H9 (cell line): ENCODE measurements at regions not wholly inside any gene's neighbourhood (a gene's known extent, or its start where the extent isn't known, plus 50 kb on each side); places are given as distances from the start of the nearest gene placed in this dataset.
A peak's percentile ranks its signal among the peaks of the same experiment; 100 is the strongest.

Experiments used
- DNase-seq: peaks from one replicate; pipeline ENCODE4 v3.0.0-alpha.2; 2017
- H2AFZ ChIP-seq: one replicate; pipeline ENCODE4 v1.6.1; 2013; ENCODE audit warnings: mild to moderate bottlenecking, low read length, control low read depth, moderate library complexity
- H2AK5ac ChIP-seq: 2 replicates; pipeline ENCODE4 v1.6.1; 2013; ENCODE audit warnings: low read length, control low read depth, mixed read lengths; ENCODE audit not compliant: insufficient read length
- H2BK120ac ChIP-seq: one replicate; pipeline ENCODE4 v1.6.1; 2013; ENCODE audit warnings: low read depth, mild to moderate bottlenecking, low read length, control low read depth, inconsistent platforms; ENCODE audit not compliant: poor library complexity, severe bottlenecking
- H2BK12ac ChIP-seq: 2 replicates; pipeline ENCODE4 v1.6.1; 2013; ENCODE audit warnings: low read length, control low read depth, mixed read lengths, low read depth; ENCODE audit not compliant: insufficient read length
- H2BK15ac ChIP-seq: 2 replicates; pipeline ENCODE4 v1.6.1; 2013; ENCODE audit warnings: low read depth, low read length, control low read depth
- H2BK20ac ChIP-seq: one replicate; pipeline ENCODE4 v1.6.1; 2013; ENCODE audit warnings: low read depth, mild to moderate bottlenecking, low read length, control low read depth, inconsistent platforms; ENCODE audit not compliant: poor library complexity, severe bottlenecking
- H2BK5ac ChIP-seq: 2 replicates; pipeline ENCODE4 v1.6.1; 2013; ENCODE audit warnings: low read length, control low read depth, mixed read lengths; ENCODE audit not compliant: insufficient read length
- H3K14ac ChIP-seq: 2 replicates; pipeline ENCODE4 v1.6.1; 2013; ENCODE audit warnings: low read length, control low read depth; ENCODE audit not compliant: insufficient read depth
- H3K18ac ChIP-seq: 2 replicates; pipeline ENCODE4 v1.6.1; 2013; ENCODE audit warnings: low read depth, mild to moderate bottlenecking, mixed read lengths, low read length, control low read depth; ENCODE audit not compliant: insufficient read length
- H3K23ac ChIP-seq: 2 replicates; pipeline ENCODE4 v1.6.1; 2013; ENCODE audit warnings: low read length, control low read depth, mixed read lengths, low read depth; ENCODE audit not compliant: insufficient read length
- H3K23me2 ChIP-seq: 2 replicates; pipeline ENCODE4 v1.6.1; 2013; ENCODE audit warnings: low read depth, mild to moderate bottlenecking, mixed read lengths, low read length, control low read depth; ENCODE audit not compliant: insufficient read length, poor library complexity, severe bottlenecking
- H3K27ac ChIP-seq: 2 replicates; pipeline ENCODE4 v1.5.1; 2013; ENCODE audit warnings: low read length, control low read depth, mixed read lengths, low read depth; ENCODE audit not compliant: insufficient read length
- H3K27me3 ChIP-seq: 2 replicates; pipeline ENCODE4 v1.6.1; 2013; ENCODE audit warnings: low read length, control low read depth, inconsistent platforms; ENCODE audit not compliant: insufficient read depth
- H3K4ac ChIP-seq: 2 replicates; pipeline ENCODE4 v1.6.1; 2013; ENCODE audit warnings: low read depth, mild to moderate bottlenecking, control low read depth, inconsistent platforms, low read length, moderate library complexity
- H3K4me1 ChIP-seq: 2 replicates; pipeline ENCODE4 v1.6.1; 2013; ENCODE audit warnings: low read length, control low read depth, inconsistent platforms; ENCODE audit not compliant: insufficient read depth
- H3K4me2 ChIP-seq: 2 replicates; pipeline ENCODE4 v1.6.1; 2013; ENCODE audit warnings: low read length, control low read depth, mixed read lengths; ENCODE audit not compliant: insufficient read length, insufficient read depth
- H3K56ac ChIP-seq: 2 replicates; pipeline ENCODE4 v1.6.1; 2013; ENCODE audit warnings: low read depth, mild to moderate bottlenecking, mixed read lengths, low read length, control low read depth; ENCODE audit not compliant: insufficient read length
- H3K79me1 ChIP-seq: 2 replicates; pipeline ENCODE4 v1.6.1; 2013; ENCODE audit warnings: low read depth, mild to moderate bottlenecking, moderate library complexity, low read length, control low read depth, inconsistent platforms; ENCODE audit not compliant: insufficient read depth, poor library complexity, severe bottlenecking
- H3K79me2 ChIP-seq: 2 replicates; pipeline ENCODE4 v1.6.1; 2013; ENCODE audit warnings: low read length, control low read depth, inconsistent platforms; ENCODE audit not compliant: insufficient read depth
- H3K9ac ChIP-seq: 2 replicates; pipeline ENCODE4 v1.6.1; 2013; ENCODE audit warnings: low read length, control low read depth, mixed read lengths; ENCODE audit not compliant: insufficient read length; ENCODE audit errors: extremely low read depth
- H3K9me3 ChIP-seq: one replicate; pipeline ENCODE4 v1.6.1; 2013; ENCODE audit warnings: low read depth, low read length, inconsistent platforms; ENCODE audit not compliant: control insufficient read depth
- H3T11ph ChIP-seq: one replicate; pipeline ENCODE4 v1.6.1; 2013; ENCODE audit warnings: mild to moderate bottlenecking, low read length, control low read depth, inconsistent platforms
- H4K20me1 ChIP-seq: one replicate; pipeline ENCODE4 v1.6.1; 2013; ENCODE audit not compliant: control insufficient read depth, insufficient read length, insufficient read depth
- H4K5ac ChIP-seq: 2 replicates; pipeline ENCODE4 v1.6.1; 2013; ENCODE audit warnings: low read depth, mild to moderate bottlenecking, mixed read lengths, low read length, control low read depth; ENCODE audit not compliant: insufficient read length
- H4K8ac ChIP-seq: replicated peaks from 2 replicates; pipeline ENCODE4 v1.6.1; 2013; ENCODE audit warnings: low read length, control low read depth, mixed read lengths, low read depth; ENCODE audit not compliant: insufficient read length
- H4K91ac ChIP-seq: 2 replicates; pipeline ENCODE4 v1.6.1; 2013; ENCODE audit warnings: low read depth, mild to moderate bottlenecking, moderate library complexity, mixed read lengths, low read length, control low read depth; ENCODE audit not compliant: insufficient read length
- H3K27ac Mint-ChIP-seq, 3 experiments: 2 replicates in 2 of 3; 3 replicates in 1 of 3; pipeline ENCODE4 v1.8.0; 2020 to 2021; ENCODE audit warnings: mixed read lengths in 3 of 3, mild to moderate bottlenecking in 1 of 3, moderate library complexity in 1 of 3
- H3K27me3 Mint-ChIP-seq: 2 replicates; pipeline ENCODE4 v1.8.0; 2021; ENCODE audit warnings: low read depth, mild to moderate bottlenecking, moderate library complexity, mixed read lengths
- H3K36me3 Mint-ChIP-seq, 3 experiments: 2 replicates in 2 of 3; 3 replicates in 1 of 3; pipeline ENCODE4 v1.8.0; 2020 to 2021; ENCODE audit warnings: low read depth in 3 of 3, mixed read lengths in 3 of 3; ENCODE audit not compliant: insufficient read depth in 1 of 3
- H3K4me1 Mint-ChIP-seq, 2 experiments: 2 replicates each; pipeline ENCODE4 v1.8.0; 2020; ENCODE audit warnings: mixed read lengths in 2 of 2
- H3K4me3 Mint-ChIP-seq, 2 experiments: 2 replicates in 1 of 2; 3 replicates in 1 of 2; pipeline ENCODE4 v1.8.0; 2020 to 2021; ENCODE audit warnings: mild to moderate bottlenecking in 2 of 2, mixed read lengths in 2 of 2, moderate library complexity in 1 of 2
- H3K9me3 Mint-ChIP-seq, 2 experiments: 2 replicates in 1 of 2; 3 replicates in 1 of 2; pipeline ENCODE4 v1.8.0; 2020; ENCODE audit warnings: mild to moderate bottlenecking in 2 of 2, mixed read lengths in 2 of 2, moderate library complexity in 1 of 2
- CTCF ChIP-seq: fragments of 200-600 bp; sonication (generic); conservative IDR thresholded peaks from 3 replicates; pipeline ENCODE4 v1.8.0; 2021; ENCODE audit warnings: antibody characterized with exemption, mild to moderate bottlenecking
- WGBS: extraction: QIAGEN DNeasy Blood & Tissue Kit; methylation state at CpG from one replicate; pipeline ENCODE4 v1.1.7; 2013; ENCODE audit warnings: missing lambda C conversion rate, low lambda C conversion rate, mixed read lengths; ENCODE audit not compliant: insufficient read length; ENCODE audit errors: extremely low coverage; 5-methylcytosine and 5-hydroxymethylcytosine counted together

DNA sequence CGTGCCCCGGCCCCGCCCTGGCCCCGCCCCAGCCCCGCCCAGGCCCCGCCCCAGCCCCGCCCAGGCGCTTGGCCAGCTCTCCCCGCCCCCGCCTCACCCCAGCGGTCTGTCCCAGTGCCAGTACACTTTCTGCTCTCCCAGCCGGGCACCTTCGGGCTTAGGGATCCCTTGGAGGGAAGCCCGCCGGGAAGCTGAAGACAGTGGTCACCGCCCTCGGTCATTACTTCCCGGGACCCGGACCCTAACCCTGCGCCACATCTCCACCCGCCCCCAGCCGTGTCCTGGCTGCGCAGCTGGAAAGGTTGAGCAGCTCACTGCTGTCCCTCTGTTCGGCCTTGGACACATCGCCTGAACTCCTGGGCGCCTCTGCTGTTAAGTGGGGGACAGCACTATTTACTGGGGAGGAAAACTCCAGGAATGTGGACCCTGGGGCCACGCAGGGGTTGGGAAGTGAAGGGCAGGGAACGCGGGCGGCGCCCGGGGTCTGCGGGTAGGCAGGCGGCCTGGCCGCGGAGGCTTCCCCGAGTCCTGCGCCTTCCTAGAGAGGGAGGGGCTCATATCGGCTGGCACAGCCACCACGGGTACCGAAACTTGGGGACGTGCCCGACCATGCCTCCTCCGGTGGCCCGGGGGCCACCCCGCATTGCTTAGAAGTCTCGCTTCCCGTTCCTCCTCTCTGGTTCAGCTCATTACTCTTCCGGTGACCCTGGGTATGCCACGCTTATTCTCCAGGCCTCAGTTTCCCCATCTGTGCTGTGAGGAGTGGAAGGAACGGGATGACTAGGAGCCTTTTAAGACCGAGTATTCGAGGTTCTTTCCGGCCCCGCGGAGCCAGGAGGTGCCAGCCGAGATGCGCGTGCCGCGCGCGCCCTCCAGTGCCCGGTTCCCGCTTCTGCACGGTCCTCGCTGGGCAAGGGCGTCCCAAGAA is 121.0 kb downstream of the GYPC start:
- peak overlapping the region; percentile 81 for H3K4me2 ChIP-seq
- H3K79me2 ChIP-seq, result no peaks in the 10 kb centered on the region
- no peak overlapping the region for H2AK5ac ChIP-seq
- H4K91ac ChIP-seq, result no peak overlapping the region
- H2AFZ ChIP-seq, result no peak overlapping the region
- no peak overlapping the region for H2BK20ac ChIP-seq
- peak overlapping the region; percentile 73 for H3K14ac ChIP-seq
- H3K18ac ChIP-seq, result no peak overlapping the region
- no peak overlapping the region for H2BK12ac ChIP-seq
- no peak overlapping the region for H3T11ph ChIP-seq
- H3K56ac ChIP-seq, result no peak overlapping the region
- H4K8ac ChIP-seq, result no peak overlapping the region
- peak; percentile 82 for DNase-seq
- H3K9me3 ChIP-seq, result no peaks in the 10 kb centered on the region
- H3K4me1 ChIP-seq, result no peaks in the 10 kb centered on the region
- H4K20me1 ChIP-seq, result no peaks in the 10 kb centered on the region
- no peak overlapping the region for H3K23ac ChIP-seq
- Mint-ChIP-seq H3K9me3 (0 out of 5 replicates have a peak, but pooled peaks cover 0 to 3% of the 10 kb centered on the region in 2 experiments), H3K36me3 (no peaks in the 10 kb centered on the region), H3K4me3 (peak overlapping the region; percentile 73 to 87), H3K4me1 (peaks cover 15% of the 10 kb centered on the region in 2 experiments), H3K27ac (no peak overlapping the region; a peak in 1 of 7 replicates), H3K27me3 (peaks cover 25% of the 10 kb centered on the region)
- H3K79me1 ChIP-seq, result no peaks in the 10 kb centered on the region
- peaks cover 8% of the 10 kb centered on the region for H3K23me2 ChIP-seq
- no peak overlapping the region for H2BK120ac ChIP-seq
- TF ChIP-seq CTCF, result peak; percentile 95
- H2BK5ac ChIP-seq, result no peak overlapping the region
- H3K4ac ChIP-seq, result no peak overlapping the region
- H4K5ac ChIP-seq, result no peak overlapping the region
- H3K27ac ChIP-seq, result no peak overlapping the region
- peak overlapping the region; percentile 27 for H3K9ac ChIP-seq
- H3K27me3 ChIP-seq, result no peaks in the 10 kb centered on the region; the same call in 1 of the 2 replicates
- WGBS, result no CpG with 5 or more reads among the region's 68 CpGs
- H2BK15ac ChIP-seq, result no peak overlapping the region
